ENCODE measurements at regions not wholly inside any gene's neighbourhood (a gene's known extent, or its start where the extent isn't known, plus 50 kb on each side); places are given as distances from the start of the nearest gene placed in this dataset.

- Histone ChIP-seq H3K4me1 (replicated peaks in 1 of 2) (no peaks in the 10 kb centered on the region), H3K27me3 (no peaks in the 10 kb centered on the region), H3K27ac (no peak overlapping the region), H3K9me3 (replicated peaks in 1 of 3) (no peaks in the 10 kb centered on the region), H3K36me3 (replicated peaks in 1 of 2) (no peaks in the 10 kb centered on the region), H3K4me3 (no peak overlapping the region)
- DNase-seq = no peak
- TF ChIP-seq CTCF (IDR thresholded peaks at IDR 0.05) (no peak), POLR2A (IDR thresholded peaks at IDR 0.05) (no peak)
- WGBS, 4 donors = 76 to 84% (median 82%) methylated on average over 5 of the region's 5 CpGs
- intact Hi-C loops (cut with DNase I) = no loop called here
Measured at GRCh38 chrX:124829930-124830329, 483.6 kb downstream of the SH2D1A start.

GRCh38 chrX:124836786-124837185 lies 482.9 kb upstream of the TEX13C start:
- 72 to 85% (median 78%) methylated on average over 2 to 3 of the region's 3 CpGs for WGBS, 4 donors
- Histone ChIP-seq H3K27me3 (no peaks in the 10 kb centered on the region), H3K4me1 (replicated peaks in 1 of 2) (no peaks in the 10 kb centered on the region)

GRCh38 chrX:124842205-124842604 lies 477.5 kb upstream of the TEX13C start:
- Histone ChIP-seq H3K36me3 (replicated peaks in 1 of 2) (no peaks in the 10 kb centered on the region), H3K27me3 (no peaks in the 10 kb centered on the region), H3K4me3 (no peak overlapping the region), H3K4me1 (replicated peaks in 1 of 2) (no peaks in the 10 kb centered on the region), H3K27ac (no peak overlapping the region), H3K9me3 (replicated peaks in 1 of 3) (no peaks in the 10 kb centered on the region)
- DNase-seq = no peak
- intact Hi-C loops (cut with DNase I) = no loop called here
- WGBS, 4 donors = 52 to 68% (median 63%) methylated on average over 2 of the region's 2 CpGs
- TF ChIP-seq POLR2A (IDR thresholded peaks at IDR 0.05) = no peak
- no peak for TF ChIP-seq CTCF (IDR thresholded peaks at IDR 0.05)

More at GRCh38 chrX:124836786-124837185, 482.9 kb upstream of the TEX13C start:
- no peak for DNase-seq
- no peak overlapping the region for H3K27ac ChIP-seq
- no peak for TF ChIP-seq POLR2A (IDR thresholded peaks at IDR 0.05)
- no peak for TF ChIP-seq CTCF (IDR thresholded peaks at IDR 0.05)
- H3K36me3 ChIP-seq (replicated peaks in 1 of 2) = no peaks in the 10 kb centered on the region
- H3K9me3 ChIP-seq (replicated peaks in 1 of 3) = no peaks in the 10 kb centered on the region
- intact Hi-C loops (cut with DNase I) = no loop called here
- no peak overlapping the region for H3K4me3 ChIP-seq

DNA sequence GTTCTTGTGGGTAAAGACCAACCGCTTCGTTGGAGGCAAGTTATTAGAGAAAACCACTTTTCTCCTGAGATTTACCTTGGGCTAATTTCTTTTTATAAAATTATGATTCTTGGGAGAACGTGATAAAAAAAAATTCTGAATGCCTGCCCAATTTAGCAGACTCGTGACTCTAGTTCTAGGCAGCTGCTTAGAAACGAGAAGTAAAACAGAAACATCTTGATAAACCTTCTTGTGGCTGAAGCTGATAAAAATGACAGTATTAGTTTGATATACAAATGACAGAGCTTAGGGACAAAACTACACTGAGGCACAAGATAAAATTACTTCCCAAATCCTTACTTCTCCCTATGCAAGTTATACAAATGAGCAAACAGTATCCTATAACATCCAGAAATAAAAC lies 458.9 kb upstream of the TEX13C start:
- H3K27ac ChIP-seq = no peak overlapping the region
- DNase-seq = no peak
- TF ChIP-seq POLR2A (IDR thresholded peaks at IDR 0.05) (no peak), CTCF (IDR thresholded peaks at IDR 0.05) (no peak)
- H3K36me3 ChIP-seq (replicated peaks in 1 of 2) = no peaks in the 10 kb centered on the region
- 31 to 50% (median 49%) methylated on average over 5 of the region's 5 CpGs for WGBS, 4 donors
- H3K4me3 ChIP-seq = no peak overlapping the region
- intact Hi-C loops (cut with DNase I) = no loop called here
- no peaks in the 10 kb centered on the region for H3K9me3 ChIP-seq (replicated peaks in 1 of 3)
- no peaks in the 10 kb centered on the region for H3K4me1 ChIP-seq (replicated peaks in 1 of 2)
- H3K27me3 ChIP-seq = no peaks in the 10 kb centered on the region

Data from adrenal gland (tissue), 9 donors.